HG03159 (cell line): ENCODE measurements at regions not wholly inside any gene's neighbourhood (a gene's known extent, or its start where the extent isn't known, plus 50 kb on each side); places are given as distances from the start of the nearest gene placed in this dataset.
A peak's percentile ranks its signal among the peaks of the same experiment; 100 is the strongest.
"Not testable (repeated sequence)": the region's sequence is repeated elsewhere in the genome, so short reads cannot be mapped to it uniquely, and the experiment has no call there.

ENCODE experiments used
- ATAC-seq: cut with Tn5 transposase; IDR thresholded peaks from one replicate; pipeline ENCODE4 v1.9.1; 2021; ENCODE audit warnings: mild to moderate bottlenecking, moderate library complexity; ENCODE audit not compliant: unreplicated experiment

DNA sequence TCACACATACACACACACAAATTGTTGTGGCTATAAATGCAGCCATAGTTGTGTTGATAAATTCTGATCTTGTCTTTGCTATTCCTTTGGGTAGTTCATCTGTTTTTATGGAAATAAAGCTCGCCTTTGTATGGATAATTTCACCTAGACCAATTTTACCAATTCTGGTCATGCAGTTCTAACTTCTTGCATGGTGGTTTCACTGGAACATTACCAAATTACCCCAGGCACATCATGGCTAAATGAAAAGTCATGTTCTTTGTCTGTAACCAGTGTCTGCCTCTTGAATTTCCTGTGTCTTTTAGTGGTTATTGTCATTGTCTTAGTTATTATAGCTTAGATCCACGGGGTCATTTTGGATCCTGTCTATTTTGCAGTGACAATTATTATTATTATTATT, 50.3 kb upstream of the TMC1 start:
- ATAC-seq: no peak

DNA sequence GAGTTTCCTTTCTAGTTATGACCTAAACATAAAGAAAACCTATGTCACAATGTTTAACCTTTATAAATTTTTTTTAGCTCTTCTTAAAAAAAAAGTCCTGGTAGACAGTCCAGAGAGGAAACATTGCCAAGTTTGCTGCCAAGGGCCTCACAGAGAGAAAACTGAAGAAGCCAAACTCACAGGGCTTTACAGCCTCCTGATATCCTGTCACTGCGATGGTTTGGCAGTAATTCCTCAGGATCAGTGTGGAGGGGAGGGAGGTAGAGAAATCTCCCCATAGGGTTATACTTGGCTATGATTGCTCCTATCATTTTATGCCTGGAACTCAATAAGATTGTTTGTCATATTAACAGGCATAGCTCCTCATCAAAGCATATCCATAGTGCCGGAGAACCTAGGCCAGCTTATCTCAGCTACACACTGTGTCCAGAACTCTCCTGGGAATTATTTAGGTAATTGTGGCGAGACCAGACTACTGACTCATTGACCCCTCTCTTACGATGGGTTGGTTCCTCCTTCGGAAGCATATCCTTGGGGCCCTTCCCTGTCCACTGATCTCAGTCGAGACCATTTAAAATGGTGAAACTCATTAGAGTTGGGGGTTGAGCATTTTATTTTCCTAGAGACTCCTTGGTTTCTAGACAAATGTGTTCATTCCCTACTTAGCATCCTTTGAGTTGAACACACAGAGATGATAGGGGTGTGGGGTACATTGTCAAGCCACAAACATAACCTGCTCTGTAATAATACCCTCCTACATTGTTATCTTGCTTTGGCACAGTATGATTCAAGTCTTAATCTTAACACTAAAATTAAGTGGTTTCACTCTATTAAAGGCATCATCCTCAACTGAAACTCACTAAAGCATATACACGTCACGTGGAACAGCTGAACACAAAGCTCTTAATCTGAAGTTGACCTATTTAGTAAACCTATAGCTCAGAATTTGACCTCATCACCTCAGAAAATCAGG, 53.4 kb upstream of the TMC1 start:
- ATAC-seq: no peak

DNA sequence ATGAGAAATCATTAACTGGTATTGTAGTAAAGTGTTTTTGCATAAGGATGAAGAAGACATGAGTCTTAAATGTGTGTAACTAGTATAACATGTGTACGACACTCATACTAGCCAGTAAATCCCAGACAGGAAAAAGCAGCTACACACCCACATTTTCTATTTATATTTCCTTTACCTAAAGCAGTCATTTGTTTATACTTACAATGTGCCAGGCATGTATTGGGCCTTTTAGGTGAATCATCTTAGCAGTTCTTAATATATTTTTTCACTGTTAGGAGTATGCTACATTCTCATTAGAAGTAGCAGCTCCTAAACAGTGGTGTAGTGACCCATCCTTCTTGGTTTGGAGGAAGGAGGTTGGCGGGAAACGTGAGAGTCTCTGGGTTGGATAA, 55.8 kb upstream of the TMC1 start:
- no peak for ATAC-seq

DNA sequence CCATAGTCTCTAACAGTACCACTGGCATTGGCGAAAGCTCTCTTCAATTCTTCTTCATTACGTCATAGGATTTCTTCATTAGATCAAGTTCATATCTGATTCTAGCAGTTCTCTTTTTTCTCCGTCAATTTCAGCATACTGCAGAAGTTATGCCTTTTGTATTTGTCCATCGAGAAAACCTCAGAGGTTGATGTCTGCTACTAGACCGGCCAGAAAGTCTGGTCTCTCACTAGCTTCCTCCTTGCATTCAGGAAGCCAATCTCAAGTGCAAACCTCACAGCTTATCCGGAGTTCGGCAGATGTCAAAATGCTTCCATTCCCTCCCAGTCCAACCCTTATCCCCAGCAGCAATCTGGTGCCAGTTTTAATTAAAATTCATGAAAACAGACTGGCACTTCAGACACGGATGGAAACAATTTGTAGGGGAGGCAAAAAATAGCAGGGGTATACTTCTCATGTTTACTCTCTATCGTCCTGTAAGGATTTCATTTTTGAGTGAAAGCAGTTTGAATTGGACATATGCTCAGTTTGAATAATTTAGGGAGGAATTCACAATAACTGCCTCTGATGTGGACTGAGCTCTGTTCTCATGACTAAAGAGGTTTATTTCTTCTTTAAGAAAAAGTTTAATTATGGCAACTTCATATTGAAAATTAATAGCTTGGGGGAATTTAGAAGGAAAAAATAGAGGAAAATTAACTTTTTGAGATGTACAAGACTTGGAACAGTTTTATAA, 56.4 kb upstream of the TMC1 start:
- peak; percentile 68 for ATAC-seq

DNA sequence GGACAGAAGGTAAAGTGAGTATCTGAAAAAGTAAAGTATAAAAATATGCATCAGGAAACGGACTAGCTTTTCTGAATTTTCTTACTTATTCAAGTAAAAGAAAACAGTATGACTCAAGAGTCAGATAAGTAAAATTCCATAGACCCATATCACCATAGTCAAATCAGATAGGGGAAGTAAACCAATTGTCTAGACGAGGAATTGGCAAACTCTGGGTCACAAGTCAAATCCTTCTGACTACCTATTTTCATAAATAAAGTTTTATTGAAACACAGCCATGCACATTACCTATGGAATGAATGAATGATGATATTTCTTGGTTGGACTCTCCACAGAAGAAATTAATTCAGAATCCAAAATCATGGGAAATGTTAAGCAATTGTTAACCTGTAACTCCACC, 59.1 kb upstream of the TMC1 start:
- ATAC-seq: no peak

DNA sequence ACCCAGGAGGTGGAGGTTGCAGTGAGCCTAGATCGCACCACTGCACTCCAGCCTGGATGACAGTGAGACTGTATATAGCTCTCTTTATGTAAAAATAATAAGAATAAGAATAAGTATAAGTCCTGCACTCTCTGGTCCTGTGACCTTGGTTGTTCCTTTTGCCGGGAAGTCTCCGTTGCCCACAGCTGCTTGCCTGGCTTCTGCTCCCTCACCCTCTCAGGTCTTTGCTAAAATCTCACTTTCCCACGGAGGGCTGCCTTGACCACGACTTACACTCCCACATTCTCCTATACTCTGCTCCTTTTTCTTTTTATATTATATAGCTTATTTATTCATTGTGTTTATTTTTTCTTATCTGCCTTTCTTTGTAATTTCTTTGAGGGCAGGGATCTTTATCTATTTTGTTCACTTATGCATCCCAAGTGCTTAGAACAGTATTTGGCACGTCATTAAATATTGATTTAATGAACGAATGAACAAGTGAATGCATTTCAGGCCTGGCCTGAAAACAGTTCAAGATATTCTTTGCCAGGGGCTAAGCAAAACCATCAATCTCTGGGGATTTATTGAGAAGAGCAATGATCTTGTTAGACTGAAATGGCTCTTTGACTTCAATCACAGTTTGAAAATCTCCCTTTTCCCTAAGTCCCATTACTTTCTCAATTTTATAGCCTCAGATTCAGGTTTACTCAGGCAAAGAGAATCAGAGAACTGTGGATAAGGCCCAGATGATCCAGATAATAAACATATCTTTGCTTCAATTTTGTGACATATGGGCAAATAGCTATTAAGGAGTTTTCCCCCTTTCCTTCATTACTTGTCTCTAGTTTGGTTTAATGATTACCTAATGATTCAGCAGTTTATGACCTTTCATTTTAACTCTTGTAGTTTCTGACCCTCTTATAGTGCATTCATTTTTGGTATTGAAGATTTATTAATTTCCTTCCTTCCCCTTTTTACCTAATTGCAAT, 60.8 kb upstream of the TMC1 start:
- ATAC-seq: no peak

DNA sequence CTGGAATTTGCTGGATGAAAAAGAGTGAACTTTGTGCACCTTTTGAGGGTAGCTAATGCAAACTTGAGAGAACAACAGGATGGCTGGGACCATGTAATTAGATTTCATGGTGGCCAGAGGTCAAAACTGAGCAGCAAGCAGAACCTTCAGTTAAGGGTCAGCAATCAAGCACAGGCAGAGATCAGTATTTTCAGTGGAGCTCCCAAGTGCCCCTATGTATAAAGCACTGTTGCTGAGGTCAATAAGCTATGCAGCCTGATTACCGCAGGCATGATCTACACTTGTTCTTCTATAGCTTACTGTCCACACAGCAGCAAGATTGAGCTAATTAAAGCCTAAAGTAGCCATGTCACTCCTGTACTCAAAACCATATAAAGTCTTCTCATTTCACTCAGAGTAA, 62.1 kb upstream of the TMC1 start:
- no peak for ATAC-seq

DNA sequence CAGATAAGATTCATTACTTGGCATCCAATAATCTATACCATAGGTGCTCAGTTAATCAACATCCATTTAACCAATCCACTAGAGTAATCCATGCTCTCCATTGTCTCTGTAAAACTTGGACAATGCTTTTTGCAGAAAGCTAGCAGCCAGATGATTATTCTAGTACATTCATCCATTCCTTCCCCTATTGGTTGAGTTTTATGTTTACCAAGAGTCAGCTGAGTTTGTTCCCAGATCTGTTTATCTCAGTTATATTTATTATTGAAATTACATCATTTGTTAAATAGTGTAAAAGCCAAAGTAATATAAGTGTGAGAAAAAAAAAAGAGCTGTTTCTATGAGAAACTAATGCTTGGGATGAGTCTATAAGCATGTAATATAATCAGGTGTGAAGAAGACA, 63.3 kb upstream of the TMC1 start:
- no peak for ATAC-seq

DNA sequence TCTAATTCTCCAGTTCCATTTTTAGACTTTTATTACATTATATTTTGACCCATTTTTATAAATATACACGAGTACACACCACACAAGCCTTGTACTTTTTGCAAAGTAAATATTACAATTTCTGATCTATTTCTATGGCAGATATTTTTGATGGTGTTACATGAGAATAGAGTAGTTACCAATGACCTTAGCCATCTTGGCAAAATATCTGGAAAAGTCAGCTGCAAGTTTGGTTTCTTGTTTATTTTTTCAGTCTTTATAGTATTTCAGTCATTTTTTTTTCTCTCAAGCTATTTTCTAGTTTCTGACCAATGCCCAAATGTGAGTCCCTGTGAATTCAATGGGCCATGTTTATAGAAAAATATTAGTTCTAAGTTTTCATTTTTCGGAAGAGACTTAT, 64.0 kb upstream of the TMC1 start:
- no peak for ATAC-seq

DNA sequence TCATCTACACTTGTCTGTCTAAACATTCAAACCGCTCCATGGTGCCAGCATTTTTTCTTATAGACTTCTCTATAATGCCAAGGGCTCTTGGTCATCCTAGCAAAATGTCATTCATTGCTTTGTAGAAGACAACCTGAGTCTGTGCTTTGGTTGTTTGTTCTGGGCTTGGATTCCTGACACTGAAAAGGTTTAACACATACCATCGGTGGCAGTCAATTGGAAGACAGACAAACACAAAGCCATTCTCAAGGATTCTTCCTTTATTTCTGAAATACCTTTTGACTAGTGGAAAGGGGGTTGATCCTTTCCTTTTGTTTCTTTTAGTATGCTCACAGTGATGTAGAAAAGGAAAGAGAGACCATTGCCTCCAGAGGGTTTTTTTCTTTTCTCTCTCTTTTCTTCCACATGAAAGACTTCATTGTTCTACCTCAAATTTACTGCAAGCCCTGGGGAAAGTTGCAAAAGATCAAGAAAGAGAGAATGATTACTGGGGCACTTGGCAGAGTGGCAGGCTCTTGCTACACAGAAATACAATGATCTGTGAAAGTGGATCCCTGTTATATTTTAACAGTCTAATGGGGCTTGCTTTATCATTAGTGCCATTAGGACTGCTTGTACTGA, 66.4 kb upstream of the TMC1 start:
- no peak for ATAC-seq

DNA sequence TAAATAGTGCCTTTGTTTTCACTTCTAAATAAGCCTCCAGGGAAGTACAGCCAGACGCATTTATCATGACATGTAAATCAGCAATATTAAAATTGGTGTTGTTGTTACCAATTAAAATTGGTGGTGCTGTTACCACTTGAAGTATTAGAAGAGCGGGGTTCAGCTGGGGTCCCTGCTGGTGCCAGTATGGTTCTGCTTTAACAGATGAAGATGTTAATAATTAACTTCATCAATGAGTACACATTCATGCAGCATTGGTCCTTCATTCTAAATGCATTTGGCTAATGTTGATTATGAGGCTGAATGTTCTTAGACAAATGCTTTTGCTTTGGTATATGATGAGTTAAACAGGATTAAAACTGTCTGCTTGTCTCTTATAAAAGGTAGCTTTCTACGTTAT, 67.6 kb upstream of the TMC1 start:
- no peak for ATAC-seq

DNA sequence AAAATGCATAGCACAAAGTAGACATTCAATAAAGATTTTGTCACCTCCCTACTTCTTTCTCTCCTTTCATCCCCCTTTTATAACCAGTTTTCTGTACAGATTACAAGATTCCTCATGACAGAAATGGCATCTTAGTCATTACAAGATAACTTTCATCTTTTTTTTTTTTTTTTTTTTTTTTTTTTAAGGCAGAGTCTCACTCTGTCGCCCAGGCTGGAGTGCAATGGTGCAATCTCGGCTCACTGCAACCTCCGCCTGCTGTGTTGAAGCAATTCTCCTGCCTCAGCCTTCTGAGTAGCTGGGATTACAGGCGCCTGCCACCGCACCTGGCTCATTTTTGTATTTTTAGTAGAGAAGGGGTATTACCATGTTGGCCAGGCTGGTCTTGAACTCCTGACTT, 75.2 kb upstream of the TMC1 start:
- not testable (repeated sequence) for ATAC-seq

DNA sequence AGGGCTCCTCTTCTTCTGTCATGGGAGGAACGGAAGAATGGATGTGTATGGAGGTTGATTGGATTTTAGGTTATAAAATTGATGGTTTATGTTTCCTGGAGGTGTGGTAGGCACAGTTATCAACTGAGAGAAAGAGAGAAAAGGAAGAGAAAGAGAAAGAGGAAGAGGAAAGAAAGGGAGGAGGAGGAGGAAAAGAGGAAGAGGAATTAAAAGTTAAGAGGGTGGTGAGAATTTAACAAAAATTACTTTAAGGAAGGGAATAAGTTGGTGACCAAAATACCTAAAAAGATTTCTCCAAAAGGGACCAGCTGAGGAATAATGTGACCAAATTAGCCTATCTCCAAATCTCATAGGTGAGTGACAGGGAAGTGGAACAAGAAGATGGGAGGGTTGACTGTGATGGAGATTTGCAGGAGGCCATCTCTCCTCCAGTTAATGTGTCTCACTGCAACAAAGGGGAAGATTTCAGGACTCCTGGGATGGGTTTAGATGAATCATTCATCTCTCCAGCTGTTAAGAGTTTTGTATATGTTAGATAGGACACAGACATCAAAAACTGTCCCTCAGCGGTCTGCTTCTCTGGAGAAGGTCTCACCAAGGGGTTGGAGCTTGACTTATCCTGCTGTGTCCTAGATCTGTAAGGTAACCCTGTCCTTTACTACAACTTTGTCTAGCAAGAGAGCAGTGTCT, 76.0 kb upstream of the TMC1 start:
- ATAC-seq: no peak

DNA sequence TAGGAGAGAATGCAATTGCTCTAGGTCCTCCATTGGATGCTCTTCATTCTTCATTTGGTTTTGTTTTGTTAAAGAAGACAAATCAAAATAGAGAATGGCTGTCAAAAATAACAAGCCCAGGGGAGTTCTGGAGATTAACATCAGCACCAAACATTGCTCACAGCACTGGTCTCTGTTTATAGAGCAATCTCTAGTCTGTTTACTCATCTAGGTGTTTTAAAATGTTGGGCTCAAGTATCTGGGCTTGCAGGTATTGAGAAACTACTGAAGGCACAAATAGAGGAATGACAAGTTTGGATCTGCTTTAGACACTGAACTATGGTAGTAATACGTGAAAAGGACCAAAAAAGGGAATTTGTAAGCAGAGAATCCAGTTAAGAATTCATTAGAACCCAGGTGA, 77.0 kb upstream of the TMC1 start:
- peak; percentile 4 for ATAC-seq

DNA sequence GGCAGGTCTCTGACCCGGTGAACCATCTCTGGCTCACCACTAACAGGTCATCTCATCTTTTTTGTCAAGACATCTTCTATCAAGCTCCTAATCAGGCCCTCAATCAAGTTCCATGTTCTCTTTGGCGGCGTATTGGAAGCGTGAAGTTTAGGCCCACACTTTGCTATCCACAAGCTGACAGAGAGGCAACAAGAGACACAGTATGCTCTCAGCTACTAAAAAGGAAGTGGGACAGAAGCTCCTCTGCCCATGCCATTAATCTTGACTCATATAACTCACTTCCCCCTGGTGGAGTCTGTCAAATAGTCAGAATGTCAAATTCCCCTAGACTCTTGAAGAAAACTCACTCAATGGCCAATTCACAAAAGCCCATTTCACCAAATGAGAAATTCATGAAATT, 77.6 kb upstream of the TMC1 start:
- ATAC-seq: peak; percentile 93

DNA sequence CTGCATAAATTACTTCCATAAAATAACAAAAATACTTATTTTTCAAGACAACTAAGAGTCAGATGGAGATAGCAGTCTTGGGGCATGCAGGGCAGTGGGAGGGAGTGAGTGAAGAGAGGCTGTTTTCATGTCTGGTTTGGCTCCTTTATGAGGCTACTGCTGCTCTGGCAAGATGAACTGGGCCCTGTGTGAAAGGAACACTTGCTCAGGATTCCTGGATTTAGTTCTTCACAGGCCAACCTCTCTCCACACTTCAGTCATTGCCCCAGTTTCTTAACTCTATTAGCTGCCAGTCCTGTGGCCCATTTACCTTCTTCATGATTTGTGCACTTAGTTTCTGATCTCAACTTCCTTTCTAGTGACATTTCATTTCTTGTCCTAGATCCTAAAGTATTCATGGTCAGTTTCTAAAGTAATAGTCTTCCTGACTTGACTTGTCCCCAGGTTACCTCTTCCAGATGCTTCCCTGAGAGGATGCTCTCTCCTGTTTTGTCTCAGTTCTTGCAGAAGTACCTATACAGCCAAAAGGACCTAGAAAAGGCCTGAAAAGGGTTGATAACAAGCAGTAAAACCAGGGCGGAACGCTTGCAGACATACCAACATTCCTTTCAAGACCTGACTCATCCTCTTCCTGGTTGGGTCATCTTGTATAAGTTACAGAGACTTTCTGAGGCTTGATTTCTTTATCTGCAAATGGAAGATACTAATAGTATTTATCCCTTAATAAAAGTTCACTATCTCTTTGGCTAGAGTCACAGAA, 77.0 kb upstream of the ZFAND5 start:
- ATAC-seq: no peak

DNA sequence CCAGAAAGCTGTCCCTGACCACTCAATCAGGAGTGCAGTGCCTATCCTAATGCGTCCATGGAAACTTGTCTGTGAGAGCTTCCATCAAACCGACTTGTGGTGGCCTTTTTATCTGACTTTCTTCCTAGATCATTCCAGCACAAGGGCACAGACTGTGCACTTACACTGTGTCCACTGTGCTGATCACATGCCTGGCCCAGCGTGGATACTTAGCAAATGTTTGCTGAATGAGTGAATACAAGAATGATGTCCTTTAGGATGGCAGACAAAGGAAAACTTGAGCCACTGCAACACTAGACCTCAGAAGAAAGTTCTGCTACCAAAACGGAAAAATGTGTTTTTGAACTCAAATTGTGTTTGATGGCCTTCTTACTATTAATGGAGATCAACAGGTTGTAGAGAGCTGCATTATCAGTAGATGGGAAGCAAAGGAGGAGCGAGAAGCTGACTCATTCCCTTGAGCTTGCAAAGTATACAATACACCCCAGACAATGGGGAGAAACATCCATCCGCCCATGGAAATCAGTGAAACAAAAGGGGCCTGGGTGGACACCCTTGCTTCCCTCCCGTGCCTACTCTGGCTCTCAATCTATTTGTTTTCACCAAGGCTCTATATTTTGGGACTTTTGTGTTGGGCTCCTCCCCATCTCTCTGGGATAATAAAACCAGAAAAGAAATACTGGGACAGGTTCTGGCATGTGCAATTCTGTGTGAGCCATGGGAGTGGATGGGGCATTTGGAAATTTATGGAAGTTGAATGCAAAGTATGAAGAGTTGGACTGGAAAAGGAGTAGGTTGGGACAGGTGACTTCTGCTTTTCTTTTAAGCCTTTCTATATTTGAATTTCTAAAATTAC, 76.2 kb upstream of the ZFAND5 start:
- ATAC-seq: no peak

DNA sequence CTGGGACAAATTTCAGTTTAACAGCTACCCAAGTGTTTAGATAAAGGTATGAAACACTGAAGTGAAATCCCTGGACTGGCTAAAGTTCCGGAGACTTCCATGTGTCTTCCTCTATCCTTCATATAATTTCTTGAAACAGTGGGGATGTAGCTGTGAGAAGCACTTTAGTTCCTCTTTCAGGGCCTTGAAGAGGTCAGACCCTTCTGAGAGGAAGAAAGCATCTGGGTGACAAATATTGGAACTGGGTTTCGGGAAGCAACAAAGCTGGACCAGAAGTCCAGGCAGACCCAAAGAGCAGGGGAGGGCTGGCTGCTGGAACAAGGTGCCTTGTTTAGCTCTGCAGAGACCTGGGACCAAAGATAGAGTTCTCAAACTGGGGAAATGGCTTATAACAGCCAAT, 75.4 kb upstream of the ZFAND5 start:
- ATAC-seq: no peak
